Activated gamma-delta T cell treated with anti-CD3 and anti-CD28 coated beads, Interleukin-2, amount 50 U/mL, for 16 hours (primary cell): ENCODE measurements at regions not wholly inside any gene's neighbourhood (a gene's known extent, or its start where the extent isn't known, plus 50 kb on each side); places are given as distances from the start of the nearest gene placed in this dataset.

Source experiments
- DNase-seq: peaks from one replicate; pipeline ENCODE4 v3.0.0-alpha.2; 2020; ENCODE audit warnings: low read depth

DNA sequence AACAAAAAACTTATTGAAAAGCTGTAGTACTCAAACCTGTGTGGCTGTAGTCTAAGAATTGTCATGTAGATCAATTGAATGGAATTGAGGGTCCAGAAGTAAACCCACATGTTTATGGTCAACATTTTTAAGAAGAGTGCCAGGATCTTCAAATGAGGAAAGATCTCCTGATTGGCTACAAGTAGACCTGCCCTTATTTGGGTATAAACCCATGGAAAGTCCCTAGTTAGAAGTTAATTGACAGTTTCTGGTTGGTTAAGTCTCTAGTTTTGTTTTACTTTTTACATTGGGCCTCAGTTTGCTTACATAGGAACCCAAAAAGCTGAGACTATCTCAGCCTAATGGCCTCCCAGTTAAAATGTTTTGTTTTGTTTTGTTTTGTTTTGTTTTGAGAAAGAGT, 91.9 kb upstream of the RESF1 start:
- no peak for DNase-seq

DNA sequence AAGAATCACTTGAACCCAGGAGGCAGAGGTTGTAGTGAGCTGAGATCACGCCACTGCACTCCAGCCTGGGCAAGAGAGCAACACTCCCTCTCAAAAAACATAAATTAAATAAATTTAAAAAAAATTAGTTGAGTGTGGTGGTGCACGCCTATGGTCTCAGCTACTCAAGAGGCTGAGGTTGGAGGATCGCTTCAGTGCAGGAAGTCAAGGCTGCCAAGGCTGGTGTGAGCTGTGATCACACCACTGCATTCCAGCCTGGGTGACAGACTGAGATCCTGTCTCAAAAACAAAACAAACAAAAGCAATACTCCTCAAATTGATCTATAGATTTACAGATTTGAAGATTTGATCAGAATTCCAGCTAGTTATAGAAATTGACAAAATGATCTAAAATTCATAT, 92.7 kb upstream of the RESF1 start:
- no peak for DNase-seq

DNA sequence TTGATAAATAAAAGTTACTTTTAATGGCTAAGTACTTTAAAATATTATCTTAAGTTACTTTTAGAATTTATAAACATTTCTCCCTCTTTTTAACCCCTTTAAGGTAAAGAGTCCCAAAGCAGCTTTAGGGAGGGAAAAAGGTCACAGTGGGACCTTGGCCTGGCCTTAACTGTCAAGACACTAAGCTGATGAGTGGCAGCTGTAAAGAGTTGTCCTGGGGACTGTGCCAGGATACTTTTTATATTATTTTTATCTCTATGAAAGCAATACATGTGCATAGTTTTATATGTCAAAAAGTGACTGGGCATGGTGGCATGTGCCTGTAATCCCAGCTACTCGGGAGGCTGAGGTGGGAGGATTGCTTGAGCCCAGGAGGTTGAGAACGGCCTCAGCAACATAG, 94.2 kb upstream of the RESF1 start:
- no peak for DNase-seq

DNA sequence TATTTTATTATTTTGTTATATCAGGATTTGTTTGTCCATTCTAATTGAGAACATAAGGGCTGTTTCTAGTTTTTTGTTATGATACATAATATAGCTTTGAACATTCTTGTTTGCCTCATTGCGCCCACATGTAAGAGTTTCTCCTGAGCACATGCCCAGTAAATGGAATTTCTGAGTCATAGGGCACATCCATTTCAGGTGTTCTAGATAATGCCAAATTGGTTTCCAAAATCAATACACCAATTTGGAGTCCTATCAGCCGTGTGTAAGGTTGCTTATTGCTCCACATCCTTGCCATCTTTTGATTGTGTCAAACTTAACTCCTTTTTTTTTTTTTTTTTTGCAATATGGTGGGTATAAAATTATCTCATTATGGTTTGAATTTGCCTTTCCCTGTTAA, 97.9 kb upstream of the RESF1 start:
- DNase-seq, result no peak

DNA sequence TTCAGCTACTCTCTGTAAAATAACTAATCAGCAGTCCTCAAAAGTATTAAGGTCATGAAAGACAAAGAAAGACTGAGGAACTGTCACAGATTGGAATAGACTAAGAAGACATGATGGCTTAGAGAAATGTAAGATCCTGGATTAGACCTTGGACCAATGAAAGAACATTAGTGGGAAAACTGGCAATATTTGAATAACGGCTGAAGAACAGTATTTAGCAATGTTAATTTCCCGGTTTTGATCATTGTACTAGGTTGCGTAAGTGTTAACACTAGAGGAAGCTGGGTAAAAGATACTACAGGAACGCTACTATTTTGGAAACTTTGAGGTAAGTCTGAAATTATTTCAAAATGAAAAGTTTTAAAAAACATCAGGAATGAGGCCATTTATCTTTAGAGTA, 98.8 kb upstream of the RESF1 start:
- no peak for DNase-seq

DNA sequence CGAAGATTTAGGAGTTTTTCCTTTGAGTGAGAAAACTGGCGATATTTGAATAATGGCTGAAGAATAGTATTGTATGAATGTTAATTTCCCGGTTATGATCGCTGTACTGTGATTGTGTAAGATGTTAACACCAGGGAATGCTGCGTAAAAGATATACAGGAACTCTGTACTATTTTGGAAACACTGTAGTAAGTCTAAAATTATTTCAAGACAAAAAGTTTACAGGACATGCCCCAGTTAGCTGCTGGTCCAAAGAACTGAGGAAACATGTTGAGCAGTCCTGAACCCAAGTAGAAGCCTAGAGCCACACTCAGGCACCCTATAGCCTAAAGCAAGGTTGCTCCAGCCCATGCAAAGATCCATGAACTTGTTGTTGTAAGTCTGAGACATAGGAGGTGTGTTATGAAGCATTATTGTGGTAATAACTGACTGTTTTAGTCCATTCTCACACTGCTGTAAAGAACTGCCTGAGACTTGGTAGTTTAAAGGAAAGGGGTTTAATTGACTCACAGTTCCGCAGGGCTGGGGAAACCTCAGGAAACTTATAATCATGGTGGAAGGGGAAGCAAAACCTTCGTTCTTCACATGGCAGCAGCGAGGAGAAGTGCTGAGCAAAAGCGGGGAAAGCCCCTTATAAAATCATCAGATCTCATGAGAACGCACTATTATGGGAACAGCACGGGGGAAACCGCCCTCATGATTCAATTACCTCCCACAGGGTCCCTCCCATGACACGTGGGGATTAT, 99.8 kb upstream of the RESF1 start:
- DNase-seq, result no peak

DNA sequence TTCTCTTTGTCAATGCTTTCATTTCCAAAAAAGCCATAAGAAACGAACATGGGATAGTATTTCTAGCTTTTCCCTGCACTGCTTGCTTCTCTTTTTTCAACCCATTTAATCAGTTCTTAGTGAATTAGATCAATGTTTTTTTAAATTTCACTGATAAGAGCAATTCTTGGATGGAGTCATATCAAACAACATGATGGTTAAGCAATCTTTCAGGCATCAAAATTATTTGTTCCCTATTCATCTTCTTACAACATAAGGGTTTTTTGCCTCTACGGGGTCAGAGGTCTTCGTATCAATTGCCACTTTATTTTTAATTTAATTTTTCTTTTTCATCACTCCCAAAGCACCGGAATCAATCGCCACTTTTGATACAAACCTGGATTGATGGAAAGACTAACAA, 103.8 kb upstream of the RESF1 start:
- DNase-seq, result no peak

DNA sequence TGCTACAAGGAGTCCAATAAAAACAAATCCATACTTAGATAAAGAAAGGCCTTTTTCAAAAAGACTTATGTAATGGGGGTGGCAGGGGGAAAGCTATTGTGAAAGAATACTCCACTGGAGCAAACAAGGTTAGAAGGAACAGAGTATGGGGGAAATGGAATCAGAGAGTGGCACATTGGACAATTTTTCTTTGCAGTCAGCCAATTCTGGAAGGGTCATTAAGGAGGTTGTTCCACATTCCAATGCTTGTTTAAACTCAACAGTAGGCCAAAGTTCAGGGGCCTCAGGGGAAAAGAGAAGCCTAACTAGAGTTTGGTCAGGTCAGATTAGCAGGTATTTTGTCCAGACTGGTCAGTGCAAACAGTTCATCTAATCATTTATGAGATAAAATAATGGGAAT, 105.2 kb upstream of the RESF1 start:
- DNase-seq, result no peak

DNA sequence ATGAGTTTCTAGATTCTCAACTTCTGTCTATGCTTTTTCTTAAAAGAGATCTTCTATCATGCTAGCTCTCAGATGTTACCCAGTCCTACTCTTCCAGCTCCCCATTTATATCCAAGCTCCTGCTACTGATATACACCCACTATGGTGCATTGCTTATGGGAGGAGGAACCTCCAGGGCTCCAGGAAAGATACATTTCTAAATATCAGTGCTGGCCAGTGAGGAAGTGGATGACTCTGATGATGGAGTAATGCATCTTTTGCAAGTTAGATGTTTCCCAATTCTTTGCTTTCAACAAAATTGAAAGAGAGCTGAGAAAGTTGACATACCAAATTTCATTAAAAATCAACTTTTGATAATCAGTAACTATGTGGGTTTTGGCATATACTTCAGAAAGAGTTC, 105.7 kb upstream of the RESF1 start:
- DNase-seq, result no peak

DNA sequence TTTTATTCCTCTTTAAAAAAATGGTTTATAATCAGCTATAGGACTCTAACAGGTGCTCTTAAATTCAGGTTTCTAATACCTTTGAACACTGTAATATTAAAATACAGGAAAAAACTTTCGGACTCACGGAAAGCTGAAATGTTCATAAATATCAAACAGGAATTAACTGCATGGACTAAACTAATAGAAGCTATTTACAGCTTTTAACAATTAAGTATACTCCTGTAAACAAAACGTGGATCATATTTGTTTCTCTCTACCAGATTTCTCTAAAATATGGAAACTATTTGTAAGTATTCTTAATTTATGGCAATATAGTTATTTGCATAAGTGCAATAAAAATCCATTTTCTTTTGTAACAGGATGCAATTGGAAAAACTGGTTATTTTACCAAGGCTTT, 108.9 kb upstream of the RESF1 start:
- DNase-seq, result no peak

DNA sequence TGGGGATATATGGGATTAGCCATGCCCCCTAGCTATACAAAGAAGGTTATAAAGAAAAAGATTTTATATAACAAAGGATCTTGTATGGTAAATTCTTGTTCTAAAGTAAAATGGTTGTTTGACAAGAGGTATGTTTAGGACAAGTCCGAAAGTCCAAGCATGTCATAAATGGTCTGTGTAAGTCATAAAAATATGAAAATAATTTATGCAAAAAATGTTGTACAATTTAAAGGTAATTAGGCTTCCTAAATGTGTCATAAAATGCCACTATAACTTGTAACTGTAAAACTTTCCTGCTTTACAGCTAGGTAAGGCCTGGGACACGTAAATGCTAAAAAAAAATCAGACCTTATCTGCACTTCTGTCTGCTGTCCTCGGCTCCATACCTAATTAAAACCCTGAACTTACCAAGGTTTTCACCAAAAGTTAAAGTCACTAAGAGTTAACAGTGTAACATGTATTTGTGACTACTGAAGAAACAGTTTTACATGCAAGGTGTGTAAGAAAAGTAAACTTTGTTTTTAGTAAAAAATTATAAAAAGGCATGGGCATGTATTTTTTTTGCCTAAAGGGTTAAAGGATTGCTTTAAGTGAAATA, 110.0 kb upstream of the RESF1 start:
- no peak for DNase-seq

DNA sequence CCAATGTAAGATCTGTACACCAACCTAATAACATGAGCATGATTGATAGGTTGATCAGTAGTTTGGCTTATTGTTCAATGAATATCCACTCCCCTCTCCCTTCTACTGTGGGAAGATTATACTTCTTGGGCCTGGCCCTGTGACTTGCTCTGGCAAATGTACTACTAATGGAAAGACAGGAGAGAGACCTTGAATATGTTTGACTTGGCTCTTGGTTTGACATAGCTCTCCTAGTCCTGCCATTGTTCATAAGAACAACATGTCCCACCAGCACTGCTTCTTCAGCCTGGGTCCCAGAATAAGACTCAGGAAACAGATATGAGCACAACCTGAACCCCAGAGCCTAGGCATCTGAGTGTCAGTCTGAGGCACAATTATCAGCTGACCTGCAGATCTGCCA, 112.8 kb upstream of the RESF1 start:
- no peak for DNase-seq

DNA sequence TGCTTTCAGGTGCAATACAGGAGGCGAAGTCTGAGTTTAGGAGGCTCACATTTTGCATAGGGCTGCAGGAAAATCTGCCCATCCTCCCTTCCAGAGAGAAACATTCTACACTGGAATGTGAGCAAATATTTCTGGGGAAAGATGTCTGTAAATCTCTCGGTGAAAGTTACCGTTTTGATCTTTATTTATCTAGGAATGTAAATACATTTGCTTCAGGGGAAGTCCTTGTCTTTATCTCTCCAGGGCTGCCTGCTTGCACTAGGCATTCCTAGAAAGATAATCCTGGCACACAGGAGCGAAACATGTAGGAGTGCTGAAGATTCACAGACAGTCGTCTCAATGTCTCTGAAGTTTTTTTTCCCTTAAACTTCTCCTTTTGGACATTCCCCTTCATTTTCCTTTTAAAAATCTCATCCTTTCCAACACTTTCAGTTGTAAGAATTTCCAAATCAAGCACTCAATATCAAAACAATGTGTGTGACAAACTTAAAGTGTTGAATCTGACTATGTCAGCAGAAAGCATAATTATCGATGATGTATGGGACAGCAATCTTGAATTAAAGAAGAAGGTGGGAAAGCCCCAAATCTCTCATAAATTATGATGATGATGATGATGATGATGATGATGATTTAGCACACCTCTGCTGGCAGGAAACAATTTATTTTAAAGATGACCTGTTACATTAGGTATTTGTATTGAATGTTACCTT, 113.4 kb upstream of the RESF1 start:
- no peak for DNase-seq

DNA sequence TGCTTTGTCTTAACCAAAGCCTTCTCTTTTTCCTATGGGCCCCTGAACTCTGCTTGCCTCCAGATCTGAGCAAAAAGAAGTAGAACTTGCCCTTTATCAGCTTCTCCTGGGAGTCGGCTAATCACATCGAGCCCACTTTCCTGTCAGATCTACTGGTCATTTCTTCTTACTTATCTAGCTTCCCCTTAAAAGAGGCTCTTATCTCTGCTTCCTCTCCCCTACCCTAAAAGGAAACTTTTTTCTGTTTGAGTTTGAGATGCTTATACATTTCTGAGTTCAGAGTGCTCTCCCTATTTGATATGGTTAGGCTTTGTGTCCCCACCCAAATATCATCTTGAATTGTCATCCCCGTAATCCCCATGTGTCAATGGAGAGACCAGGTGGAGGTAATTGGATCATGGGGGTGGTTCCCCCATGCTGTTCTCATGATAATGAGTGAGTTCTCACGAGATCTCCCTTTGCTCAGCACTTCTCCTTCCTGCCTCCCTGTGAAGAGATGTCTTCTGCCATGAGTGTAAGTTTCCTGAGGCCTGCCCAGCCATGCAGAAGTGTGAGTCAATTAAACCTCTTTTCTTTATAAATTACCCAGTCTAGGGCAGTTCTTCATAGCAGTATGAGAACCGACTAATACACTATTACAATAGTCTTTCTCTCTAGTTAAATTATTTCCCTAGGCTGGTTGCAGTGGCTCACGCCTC, 114.7 kb upstream of the AMN1 start:
- DNase-seq, result no peak

DNA sequence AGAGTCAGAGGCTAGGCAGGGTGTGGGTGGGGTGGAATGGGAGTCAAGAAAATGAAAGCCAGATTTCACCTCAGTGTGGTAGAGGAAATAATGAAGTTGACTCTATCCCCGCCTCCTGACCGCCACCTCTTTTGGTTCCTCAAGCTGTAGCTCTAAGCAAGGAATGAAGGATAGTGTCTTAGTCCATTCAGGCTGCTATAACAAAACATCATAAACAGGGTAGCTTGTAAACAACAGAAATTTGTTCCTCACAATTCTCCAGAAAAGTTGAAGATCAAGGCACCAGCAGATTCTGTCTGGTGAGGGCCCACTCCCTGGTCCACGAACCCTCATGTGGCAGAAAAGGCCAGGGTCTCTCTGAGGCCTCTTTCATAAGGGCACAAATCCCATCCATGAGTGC, 109.1 kb upstream of the AMN1 start:
- no peak for DNase-seq

DNA sequence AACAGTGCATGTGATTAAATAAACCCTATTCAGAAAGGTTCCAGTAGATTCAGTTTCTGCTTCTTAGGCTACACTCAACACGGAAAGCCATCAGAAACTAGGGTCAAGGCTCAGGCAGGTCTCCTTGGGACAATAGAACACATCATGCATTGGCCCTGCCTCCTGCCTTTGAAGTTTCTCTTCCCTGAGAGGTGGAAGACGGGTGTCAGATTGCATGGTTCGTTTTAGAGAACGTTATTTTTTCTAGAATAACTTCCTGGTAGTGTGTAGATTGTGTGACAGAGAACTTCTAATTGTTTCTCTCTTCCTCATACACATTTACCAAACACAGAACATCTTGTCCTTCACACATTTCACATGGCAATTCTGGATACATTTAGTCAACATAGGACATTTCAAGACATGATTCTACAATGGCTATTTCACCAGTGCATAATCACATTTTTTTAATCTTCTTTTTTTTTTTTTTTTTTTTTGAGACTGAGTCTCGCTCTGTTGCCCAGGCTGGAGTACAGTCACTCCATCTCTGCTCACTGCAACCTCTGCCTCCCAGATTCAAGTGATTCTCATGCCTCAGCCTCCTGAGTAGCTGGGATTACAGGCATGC, 106.6 kb upstream of the AMN1 start:
- DNase-seq, result no peak

DNA sequence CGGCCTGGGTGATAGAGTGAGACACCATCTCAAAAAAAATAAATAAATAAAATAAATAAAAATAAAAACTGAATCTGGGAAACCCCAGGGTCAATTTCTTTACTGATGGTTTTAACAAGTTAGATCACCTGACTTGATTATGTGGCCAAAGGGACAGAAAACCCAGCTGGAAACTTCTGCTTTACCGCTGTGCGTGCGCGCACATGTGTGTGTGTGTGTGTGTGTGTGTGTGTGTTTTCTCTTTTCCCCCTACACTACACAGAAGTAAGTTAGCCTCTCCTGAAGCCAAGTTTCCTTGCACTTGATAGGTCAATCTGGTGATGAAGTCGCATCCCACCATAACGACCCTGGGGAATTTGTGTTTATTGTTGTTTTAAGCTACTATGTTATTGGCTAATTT, 105.3 kb upstream of the AMN1 start:
- DNase-seq, result no peak

DNA sequence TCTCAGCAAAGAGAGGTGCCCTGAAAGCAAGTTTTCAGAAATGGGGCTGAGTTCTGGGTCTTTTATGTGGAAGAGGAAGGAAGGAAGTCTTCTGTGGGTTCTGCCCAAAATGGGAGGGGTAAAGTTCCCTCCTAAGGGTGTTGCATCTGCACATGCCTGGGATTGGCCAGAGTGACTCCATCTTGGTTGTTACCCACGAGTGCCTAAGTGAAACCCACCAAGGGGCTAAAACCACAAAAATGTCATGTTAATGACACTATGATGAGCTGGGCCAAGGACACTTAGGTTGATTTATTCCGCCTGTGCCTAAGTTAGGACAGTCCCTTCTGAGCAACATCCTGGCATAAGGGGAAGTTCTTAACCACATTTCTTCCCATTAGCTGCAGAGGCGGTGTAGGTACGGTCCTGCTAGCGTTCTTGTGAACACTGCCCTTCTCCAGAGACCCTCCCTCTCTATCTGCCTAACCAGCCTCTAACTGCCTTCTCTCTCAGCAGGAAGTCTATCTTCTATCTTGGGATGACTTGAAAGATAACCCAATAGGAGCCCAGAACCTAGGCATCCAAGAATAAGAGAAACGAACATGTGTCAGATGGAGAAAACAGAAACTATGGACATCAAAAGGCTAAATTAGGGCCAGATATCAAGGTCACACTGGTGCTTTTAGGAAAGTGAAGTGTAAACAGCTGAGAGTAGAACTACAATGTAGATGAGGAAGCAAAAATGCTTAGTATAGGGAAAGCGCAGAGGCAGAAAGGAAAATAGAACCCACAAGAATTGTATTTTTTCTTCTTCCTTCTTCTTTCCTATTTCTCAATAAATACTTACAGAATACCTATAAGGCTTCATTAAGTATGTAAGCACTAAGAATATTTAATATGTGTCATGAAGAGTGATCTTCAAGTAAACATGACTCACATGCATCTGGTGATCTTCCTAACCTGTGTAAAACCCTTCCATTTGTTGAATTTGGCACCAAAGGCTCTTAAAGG, 104.2 kb upstream of the AMN1 start:
- peak; percentile 1 for DNase-seq

DNA sequence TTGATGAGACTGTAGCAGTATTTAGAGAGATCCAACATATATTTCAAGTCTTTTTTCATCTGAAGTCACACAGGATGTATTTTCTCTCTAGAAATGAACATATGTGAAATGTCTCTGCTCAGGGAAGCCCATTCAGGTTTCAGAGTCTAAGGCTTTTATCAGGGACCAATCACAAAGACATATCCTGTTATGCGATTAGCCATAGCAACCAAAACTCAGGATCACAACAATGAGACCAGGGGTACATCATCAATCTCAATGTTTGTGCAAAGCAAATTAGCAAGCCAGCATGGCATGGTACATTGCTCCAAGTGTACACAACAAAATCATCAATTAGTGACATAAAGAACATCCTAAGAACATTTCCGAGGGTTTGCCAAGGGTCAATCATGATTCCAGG, 99.2 kb upstream of the AMN1 start:
- no peak for DNase-seq

DNA sequence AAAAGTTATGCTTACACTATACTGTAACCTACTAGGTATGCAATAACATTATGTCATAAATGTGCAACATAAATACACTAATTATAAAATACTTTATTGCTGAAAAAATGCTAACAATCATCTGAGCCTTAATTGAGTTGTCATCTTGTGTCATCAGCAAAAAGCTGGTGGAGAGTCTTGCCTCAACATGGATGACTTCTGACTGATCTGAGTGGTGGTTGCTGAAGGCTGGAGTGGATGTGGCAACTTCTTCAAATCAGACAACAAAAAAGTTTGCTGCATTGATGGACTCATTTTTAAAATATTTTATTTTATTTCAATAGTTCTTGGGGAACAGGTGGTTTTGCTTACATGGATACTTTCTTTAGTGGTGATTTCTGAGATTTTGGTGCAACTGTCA, 93.9 kb upstream of the AMN1 start:
- no peak for DNase-seq

DNA sequence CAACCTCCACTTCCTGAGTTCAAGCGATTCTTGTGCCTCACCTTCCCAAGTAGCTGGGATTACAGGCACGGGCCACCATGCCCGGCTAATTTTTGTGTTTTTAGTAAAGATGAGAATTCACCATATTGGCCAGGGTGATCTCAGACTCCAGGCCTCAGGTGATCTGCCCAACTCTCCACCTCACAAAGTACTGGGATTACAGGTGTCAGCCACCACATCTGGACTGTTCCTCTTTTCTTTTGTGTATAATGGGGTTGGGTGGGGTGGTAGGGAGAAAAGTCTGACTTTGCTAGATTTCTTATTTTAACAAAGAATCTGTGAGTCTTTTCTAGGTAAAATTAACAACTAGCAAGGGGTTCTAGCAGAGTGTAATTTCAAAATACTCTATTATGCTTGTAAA, 92.7 kb upstream of the AMN1 start:
- no peak for DNase-seq
